HEK293T (cell line): ENCODE measurements at regions not wholly inside any gene's neighbourhood (a gene's known extent, or its start where the extent isn't known, plus 50 kb on each side); places are given as distances from the start of the nearest gene placed in this dataset.

Experiments used
- ARNT ChIP-seq: fragments of 450-650 bp; IDR thresholded peaks from 2 replicates; pipeline ENCODE4 v1.6.1; 2017; ENCODE audit warnings: mild to moderate bottlenecking
- BHLHE40 ChIP-seq: fragments of 450-650 bp; IDR thresholded peaks from 2 replicates; pipeline ENCODE4 v1.6.1; 2016; ENCODE audit warnings: mild to moderate bottlenecking, moderate library complexity, borderline replicate concordance
- HDGF ChIP-seq: fragments of 450-650 bp; IDR thresholded peaks from 2 replicates; pipeline ENCODE4 v1.6.1; 2017; ENCODE audit warnings: antibody characterized with exemption, borderline replicate concordance
- SUZ12 ChIP-seq: fragments of 450-650 bp; IDR thresholded peaks from 2 replicates; pipeline ENCODE4 v1.6.1; 2016; ENCODE audit warnings: mild to moderate bottlenecking

DNA sequence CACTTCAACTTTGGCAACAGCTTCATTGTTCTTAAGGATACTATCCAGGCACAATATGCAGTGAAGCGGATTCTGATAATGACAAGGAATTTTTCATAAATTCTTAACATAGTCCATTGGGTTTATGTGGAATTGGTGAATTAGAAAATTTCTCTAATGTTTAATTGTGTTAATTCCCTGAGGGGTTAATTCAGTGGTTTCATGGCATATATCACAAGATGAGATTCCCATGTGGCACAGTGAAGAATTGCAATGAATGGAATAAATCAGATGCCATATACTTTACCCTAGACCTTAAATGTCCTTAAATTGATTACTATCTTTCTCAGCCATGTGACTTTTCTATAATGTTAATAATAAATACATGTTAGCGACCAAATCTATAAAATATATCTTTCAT is 1244.1 kb downstream of the ROBO2 start:
- TF ChIP-seq ARNT: no peak
- no peak for TF ChIP-seq SUZ12
- TF ChIP-seq HDGF: no peak
- no peak for TF ChIP-seq BHLHE40
